ENCODE measurements at regions not wholly inside any gene's neighbourhood (a gene's known extent, or its start where the extent isn't known, plus 50 kb on each side); places are given as distances from the start of the nearest gene placed in this dataset.

DNA sequence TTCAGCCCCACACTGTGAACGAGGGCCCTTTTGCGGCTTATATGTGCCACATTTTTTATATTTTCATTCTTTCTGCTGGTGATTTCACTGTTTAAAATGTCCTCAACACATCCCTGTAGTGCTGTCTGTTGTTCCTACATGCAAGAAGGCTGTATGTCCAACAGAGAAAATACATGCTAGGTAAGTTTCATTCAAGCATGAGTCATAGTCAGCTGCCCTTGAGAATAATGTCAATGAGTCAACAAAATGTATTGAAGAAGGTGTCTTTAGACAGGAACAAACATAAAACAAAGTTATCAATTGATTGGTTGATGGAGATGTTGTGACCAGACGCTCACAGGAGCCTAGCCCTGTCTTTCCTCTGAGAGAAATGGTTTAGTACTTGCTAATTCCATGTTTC, 553.4 kb downstream of the PLPP3 start:
- TF ChIP-seq CBX5 (CRISPR knock-in tag; IDR thresholded peaks at IDR 0.05; ENCODE audit: borderline replicate concordance) (no peak), RFXAP (CRISPR knock-in tag; IDR thresholded peaks at IDR 0.05; ENCODE audit: borderline replicate concordance) (no peak), FOSL2 (CRISPR knock-in tag; IDR thresholded peaks at IDR 0.05) (peak; percentile 55), ZNF34 (CRISPR knock-in tag; IDR thresholded peaks at IDR 0.05; ENCODE audit: borderline replicate concordance) (no peak)
- TF ChIP-seq, protein P1, sequence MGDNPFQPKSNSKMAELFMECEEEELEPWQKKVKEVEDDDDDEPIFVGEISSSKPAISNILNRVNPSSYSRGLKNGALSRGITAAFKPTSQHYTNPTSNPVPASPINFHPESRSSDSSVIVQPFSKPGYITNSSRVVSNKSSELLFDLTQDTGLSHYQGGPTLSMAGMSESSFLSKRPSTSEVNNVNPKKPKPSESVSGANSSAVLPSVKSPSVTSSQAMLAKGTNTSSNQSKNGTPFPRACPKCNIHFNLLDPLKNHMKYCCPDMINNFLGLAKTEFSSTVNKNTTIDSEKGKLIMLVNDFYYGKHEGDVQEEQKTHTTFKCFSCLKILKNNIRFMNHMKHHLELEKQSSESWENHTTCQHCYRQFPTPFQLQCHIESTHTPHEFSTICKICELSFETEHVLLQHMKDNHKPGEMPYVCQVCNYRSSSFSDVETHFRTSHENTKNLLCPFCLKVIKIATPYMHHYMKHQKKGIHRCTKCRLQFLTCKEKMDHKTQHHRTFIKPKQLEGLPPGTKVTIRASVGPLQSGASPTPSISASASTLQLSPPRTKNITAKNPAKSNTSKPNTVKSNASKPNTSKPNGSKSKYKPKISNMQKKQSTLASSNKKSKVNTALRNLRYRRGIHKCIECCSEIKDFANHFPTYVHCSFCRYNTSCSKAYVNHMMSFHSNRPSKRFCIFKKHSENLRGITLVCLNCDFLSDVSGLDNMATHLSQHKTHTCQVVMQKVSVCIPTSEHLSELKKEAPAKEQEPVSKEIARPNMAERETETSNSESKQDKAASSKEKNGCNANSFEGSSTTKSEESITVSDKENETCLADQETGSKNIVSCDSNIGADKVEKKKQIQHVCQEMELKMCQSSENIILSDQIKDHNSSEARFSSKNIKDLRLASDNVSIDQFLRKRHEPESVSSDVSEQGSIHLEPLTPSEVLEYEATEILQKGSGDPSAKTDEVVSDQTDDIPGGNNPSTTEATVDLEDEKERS (CRISPR knock-in tag; IDR thresholded peaks at IDR 0.05): no peak
- in situ Hi-C loops (cut with HindIII; ENCODE audit: extremely low pct_ligation_motif_present, low pct_unique_long_range_greater_than_20kb): no loop called here
- no peak for ATAC-seq
- Histone ChIP-seq H3K9me3 (ENCODE audit: low read length) (no peaks in the 10 kb centered on the region), H2AFZ (ENCODE audit: low read length) (no peak overlapping the region), H3K9ac (ENCODE audit: insufficient read depth, low read depth, low read length) (no peak overlapping the region), H3K79me2 (ENCODE audit: insufficient read depth, low read length) (no peaks in the 10 kb centered on the region), H3K36me3 (replicated peaks in 1 of 2; ENCODE audit: control insufficient read depth in 1 of 2, insufficient read depth in 2 of 2, low read length in 2 of 2) (no peaks in the 10 kb centered on the region), H3K4me1 (ENCODE audit: insufficient read depth, low read length) (no peaks in the 10 kb centered on the region), H3K27me3 (ENCODE audit: control insufficient read depth in 1 of 2, insufficient read depth in 2 of 2, low read length in 2 of 2) (no peaks in the 10 kb centered on the region; a peak in 1 of 5 replicates), H3K27ac (ENCODE audit: extremely low read length, insufficient read depth, low read length) (no peak overlapping the region), H3K4me3 (replicated peaks in 1 of 3; ENCODE audit: insufficient read depth in 1 of 3, low read depth in 2 of 3, low read length in 3 of 3) (no peak overlapping the region), H4K20me1 (ENCODE audit: insufficient read depth, low read length) (no peaks in the 10 kb centered on the region), H3K4me2 (ENCODE audit: low read depth, low read length) (no peak overlapping the region)
- no peak for FAIRE-seq
- POLR2A ChIA-PET: no interaction called here
- CTCF ChIA-PET (ENCODE audit: low intra/inter-chr PET ratio, low total read pairs): no interaction called here
- intact Hi-C loops (cut with micrococcal nuclease; ENCODE audit: unreplicated experiment): no loop called here
- 0% methylated on average over 3 of the region's 3 CpGs for WGBS (ENCODE audit: low lambda C conversion rate)
- peak; percentile 20 for DNase-seq (ENCODE audit: low spot score)
- BruUV-seq (replicated peaks): no TSS peak

DNA sequence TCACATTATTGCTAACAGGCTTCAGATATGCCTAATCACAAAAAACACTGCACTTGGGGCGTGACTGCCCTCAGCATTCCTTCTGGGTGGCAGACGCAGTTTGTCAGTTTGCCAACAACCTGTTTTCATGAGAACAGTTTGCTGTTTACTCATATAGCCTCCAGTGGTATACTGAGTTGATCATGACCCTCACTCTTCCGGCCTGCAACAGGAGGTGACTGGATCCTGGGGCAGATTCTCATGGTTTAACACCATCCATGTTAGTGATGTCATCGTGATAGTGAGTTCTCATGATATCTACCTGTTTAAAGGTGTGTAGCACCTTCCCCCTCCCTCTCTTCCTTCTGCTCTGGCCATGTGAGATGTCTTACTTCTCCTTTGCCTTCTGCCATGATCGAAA, 555.2 kb downstream of the PLPP3 start:
- Histone ChIP-seq H3K27ac (ENCODE audit: extremely low read length, insufficient read depth, low read length) (no peak overlapping the region), H3K4me3 (replicated peaks in 1 of 3; ENCODE audit: insufficient read depth in 1 of 3, low read depth in 2 of 3, low read length in 3 of 3) (no peak overlapping the region), H3K79me2 (ENCODE audit: insufficient read depth, low read length) (no peaks in the 10 kb centered on the region), H3K9me3 (ENCODE audit: low read length) (no peaks in the 10 kb centered on the region), H2AFZ (ENCODE audit: low read length) (no peak overlapping the region), H4K20me1 (ENCODE audit: insufficient read depth, low read length) (no peaks in the 10 kb centered on the region), H3K4me1 (ENCODE audit: insufficient read depth, low read length) (no peaks in the 10 kb centered on the region), H3K36me3 (replicated peaks in 1 of 2; ENCODE audit: control insufficient read depth in 1 of 2, insufficient read depth in 2 of 2, low read length in 2 of 2) (no peaks in the 10 kb centered on the region), H3K27me3 (ENCODE audit: control insufficient read depth in 1 of 2, insufficient read depth in 2 of 2, low read length in 2 of 2) (no peaks in the 10 kb centered on the region; a peak in 1 of 5 replicates), H3K4me2 (ENCODE audit: low read depth, low read length) (no peak overlapping the region), H3K9ac (ENCODE audit: insufficient read depth, low read depth, low read length) (no peak overlapping the region)
- POLR2A ChIA-PET: no interaction called here
- intact Hi-C loops (cut with micrococcal nuclease; ENCODE audit: unreplicated experiment): no loop called here
- WGBS (ENCODE audit: low lambda C conversion rate): 0% methylated on average over 5 of the region's 5 CpGs
- no peak for DNase-seq (ENCODE audit: low spot score)
- TF ChIP-seq ATF7 (IDR thresholded peaks at IDR 0.05) (peak; percentile 66), ATF7 (CRISPR knock-in tag; IDR thresholded peaks at IDR 0.05) (no peak), CREB1 (IDR thresholded peaks at IDR 0.05) (0 out of 2 replicates have a peak, but pooled peaks have one; percentile 36), CREB1 (CRISPR knock-in tag; IDR thresholded peaks at IDR 0.05) (no peak)
- TF ChIP-seq, protein P2, sequence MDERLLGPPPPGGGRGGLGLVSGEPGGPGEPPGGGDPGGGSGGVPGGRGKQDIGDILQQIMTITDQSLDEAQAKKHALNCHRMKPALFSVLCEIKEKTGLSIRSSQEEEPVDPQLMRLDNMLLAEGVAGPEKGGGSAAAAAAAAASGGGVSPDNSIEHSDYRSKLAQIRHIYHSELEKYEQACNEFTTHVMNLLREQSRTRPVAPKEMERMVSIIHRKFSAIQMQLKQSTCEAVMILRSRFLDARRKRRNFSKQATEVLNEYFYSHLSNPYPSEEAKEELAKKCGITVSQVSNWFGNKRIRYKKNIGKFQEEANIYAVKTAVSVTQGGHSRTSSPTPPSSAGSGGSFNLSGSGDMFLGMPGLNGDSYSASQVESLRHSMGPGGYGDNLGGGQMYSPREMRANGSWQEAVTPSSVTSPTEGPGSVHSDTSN (CRISPR knock-in tag; IDR thresholded peaks at IDR 0.05): no peak
- no TSS peak for BruUV-seq (replicated peaks)
- in situ Hi-C loops (cut with HindIII; ENCODE audit: extremely low pct_ligation_motif_present, low pct_unique_long_range_greater_than_20kb): no loop called here
- no peak for ATAC-seq
- CTCF ChIA-PET (ENCODE audit: low intra/inter-chr PET ratio, low total read pairs): no interaction called here
- FAIRE-seq: no peak
